GM12892 (cell line): ENCODE measurements at regions not wholly inside any gene's neighbourhood (a gene's known extent, or its start where the extent isn't known, plus 50 kb on each side); places are given as distances from the start of the nearest gene placed in this dataset.

Experiments used
- DNase-seq: peaks from one replicate; pipeline ENCODE4 v3.0.0; 2011; ENCODE audit not compliant: insufficient read length
- FAIRE-seq: peaks from 2 replicates; lab custom pipeline; 2011; peaks lifted over from hg19 to GRCh38; lab: Jason Lieb, UNC
- POLR2A ChIP-seq: IDR thresholded peaks from 2 replicates; pipeline ENCODE4 v1.6.1; 2011; ENCODE audit warnings: low read depth, low read length, control low read depth
- POLR2AphosphoS5 ChIP-seq: IDR thresholded peaks from 2 replicates; pipeline ENCODE4 v1.6.1; 2011; ENCODE audit warnings: low read depth, low read length, control low read depth
- TAF1 ChIP-seq: IDR thresholded peaks from 2 replicates; pipeline ENCODE4 v1.6.1; 2011; ENCODE audit warnings: low read depth, mild to moderate bottlenecking, control low read depth, low read length, borderline replicate concordance

GRCh38 chr1:227447531-227447990, 115.8 kb upstream of the ZNF678 start:
- no peak for TF ChIP-seq POLR2AphosphoS5
- no peak for TF ChIP-seq POLR2A
- no peak for TF ChIP-seq TAF1
- DNase-seq = no peak
- FAIRE-seq = no peak

- no peak for DNase-seq
- no peak for TF ChIP-seq POLR2A
- no peak for TF ChIP-seq TAF1
- no peak for TF ChIP-seq POLR2AphosphoS5
- FAIRE-seq = no peak
Observed at GRCh38 chr1:227445746-227446145, 117.6 kb upstream of the ZNF678 start.

- DNase-seq (no peak), FAIRE-seq (no peak)
- no peak for TF ChIP-seq POLR2AphosphoS5
- TF ChIP-seq TAF1 = no peak
- TF ChIP-seq POLR2A = no peak
Observed at GRCh38 chr1:227445092-227445674, 118.2 kb upstream of the ZNF678 start.

- no peak for FAIRE-seq
- no peak for DNase-seq
- TF ChIP-seq POLR2A (no peak), POLR2AphosphoS5 (no peak)
Observed at GRCh38 chr1:227440182-227440581, 121.9 kb upstream of the CDC42BPA start.

GRCh38 chr1:227437495-227438008, 119.3 kb upstream of the CDC42BPA start:
- TF ChIP-seq TAF1 (no peak), POLR2AphosphoS5 (no peak), POLR2A (no peak)
- FAIRE-seq (no peak), DNase-seq (no peak)

- no peak for TF ChIP-seq POLR2AphosphoS5
- FAIRE-seq = no peak
- no peak for DNase-seq
Observed at GRCh38 chr1:227434808-227435444, 116.6 kb upstream of the CDC42BPA start.

- DNase-seq = no peak
- TF ChIP-seq POLR2A (no peak), TAF1 (no peak), POLR2AphosphoS5 (no peak)
- FAIRE-seq = no peak
Observed at GRCh38 chr1:227433663-227434341, 115.5 kb upstream of the CDC42BPA start.

- no peak for TF ChIP-seq POLR2AphosphoS5
- no peak for TF ChIP-seq POLR2A
- no peak for TF ChIP-seq TAF1
- no peak for FAIRE-seq
- DNase-seq = no peak
Observed at GRCh38 chr1:227432981-227433380, 114.7 kb upstream of the CDC42BPA start.

GRCh38 chr1:227432181-227432535, 113.9 kb upstream of the CDC42BPA start:
- FAIRE-seq = no peak
- no peak for DNase-seq
- TF ChIP-seq POLR2A = no peak
- no peak for TF ChIP-seq POLR2AphosphoS5
- TF ChIP-seq TAF1 = no peak

- DNase-seq (no peak), FAIRE-seq (no peak)
- no peak for TF ChIP-seq POLR2AphosphoS5
- no peak for TF ChIP-seq TAF1
- TF ChIP-seq POLR2A = no peak
Observed at GRCh38 chr1:227429447-227430359, 111.4 kb upstream of the CDC42BPA start.

GRCh38 chr1:227428803-227429202, 110.5 kb upstream of the CDC42BPA start:
- TF ChIP-seq POLR2A (no peak), POLR2AphosphoS5 (no peak), TAF1 (no peak)
- DNase-seq (no peak), FAIRE-seq (no peak)
